Activated CD4-positive, alpha-beta T cell treated with anti-CD3 and anti-CD28 coated beads, Interleukin-2, amount 50 U/mL, for 16 hours (primary cell): ENCODE measurements at regions not wholly inside any gene's neighbourhood (a gene's known extent, or its start where the extent isn't known, plus 50 kb on each side); places are given as distances from the start of the nearest gene placed in this dataset.
"Not testable (repeated sequence)": the region's sequence is repeated elsewhere in the genome, so short reads cannot be mapped to it uniquely, and the experiment has no call there.

Experiments
- DNase-seq: peaks from one replicate; pipeline ENCODE4 v3.0.0-alpha.2; 2020

- not testable (repeated sequence) for DNase-seq
Measured at GRCh38 chr16:29197494-29198100, 208.9 kb downstream of the NPIPB11 start.

DNA sequence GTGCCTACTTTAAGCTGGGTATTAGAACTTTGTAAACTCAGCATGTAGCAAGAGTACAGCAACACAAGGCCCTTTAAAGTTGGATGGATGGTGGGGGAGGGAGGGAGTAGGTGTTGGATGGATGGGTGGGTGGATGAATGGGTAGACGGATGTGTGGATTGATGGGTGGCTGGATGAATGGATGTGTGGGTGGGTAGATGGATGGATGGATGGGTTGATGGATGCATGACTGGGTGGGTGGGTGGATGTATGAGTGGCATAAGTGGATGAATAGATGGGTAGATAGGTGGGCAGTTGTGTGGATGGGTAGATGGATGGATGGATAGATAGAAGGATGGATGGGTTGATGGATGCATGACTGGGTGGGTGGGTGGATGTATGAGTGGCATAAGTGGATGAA is 209.8 kb downstream of the NPIPB11 start:
- DNase-seq, result not testable (repeated sequence)

GRCh38 chr16:29195116-29195872 is 210.4 kb downstream of the LAT start:
- not testable (repeated sequence) for DNase-seq

- DNase-seq, result not testable (repeated sequence)
Measured at GRCh38 chr16:29194185-29194844, 209.5 kb downstream of the LAT start.

GRCh38 chr16:29193634-29194033 is 208.8 kb downstream of the LAT start:
- not testable (repeated sequence) for DNase-seq

GRCh38 chr16:29193248-29193574 is 208.4 kb downstream of the LAT start:
- not testable (repeated sequence) for DNase-seq

DNA sequence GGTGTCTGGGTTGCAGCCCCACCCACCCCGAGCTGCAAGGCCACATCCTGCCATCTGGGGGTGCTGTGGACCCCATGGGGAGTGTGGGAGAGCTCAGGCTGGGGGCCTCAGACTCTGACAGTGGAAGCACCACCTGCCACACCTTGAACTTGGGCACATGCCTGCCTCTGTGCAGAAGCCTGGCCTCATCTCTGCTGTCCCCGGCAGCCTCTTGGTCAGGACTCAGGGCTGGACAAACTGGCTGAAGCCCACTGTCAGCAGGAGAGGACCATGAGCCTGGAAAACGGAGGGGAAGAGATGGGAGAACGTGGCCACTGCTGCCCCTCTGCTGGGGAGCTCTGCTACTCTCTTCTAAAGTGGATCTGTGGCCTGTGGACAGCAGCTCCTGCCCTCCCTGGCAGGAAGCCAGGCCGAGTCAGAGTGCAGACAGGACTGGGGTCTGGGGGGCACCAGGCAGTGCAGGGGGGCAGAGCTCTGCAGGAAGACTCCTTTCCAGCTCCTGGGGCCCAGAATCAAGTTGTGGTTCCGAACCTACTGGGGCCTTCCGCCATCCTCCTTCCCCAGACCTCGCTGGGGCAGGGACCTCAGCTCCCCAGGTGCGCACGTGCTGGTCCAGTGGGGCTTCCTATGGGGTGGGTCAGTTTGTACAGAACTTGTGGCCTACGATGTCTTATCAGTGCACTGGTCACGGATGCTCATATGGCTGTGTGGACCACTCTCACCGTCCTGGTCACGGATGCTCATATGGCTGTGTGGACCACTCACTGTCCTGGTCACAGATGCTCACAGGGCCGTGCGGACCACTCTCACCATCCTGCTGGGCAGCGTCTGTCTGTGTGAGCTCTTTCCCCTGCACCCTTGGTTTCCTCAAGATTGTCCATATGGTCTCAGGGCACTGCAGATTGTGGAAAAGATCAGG is 207.7 kb downstream of the LAT start:
- DNase-seq, result no peak

- DNase-seq, result not testable (repeated sequence)
Measured at GRCh38 chr16:29191636-29192180, 206.9 kb downstream of the LAT start.

DNA sequence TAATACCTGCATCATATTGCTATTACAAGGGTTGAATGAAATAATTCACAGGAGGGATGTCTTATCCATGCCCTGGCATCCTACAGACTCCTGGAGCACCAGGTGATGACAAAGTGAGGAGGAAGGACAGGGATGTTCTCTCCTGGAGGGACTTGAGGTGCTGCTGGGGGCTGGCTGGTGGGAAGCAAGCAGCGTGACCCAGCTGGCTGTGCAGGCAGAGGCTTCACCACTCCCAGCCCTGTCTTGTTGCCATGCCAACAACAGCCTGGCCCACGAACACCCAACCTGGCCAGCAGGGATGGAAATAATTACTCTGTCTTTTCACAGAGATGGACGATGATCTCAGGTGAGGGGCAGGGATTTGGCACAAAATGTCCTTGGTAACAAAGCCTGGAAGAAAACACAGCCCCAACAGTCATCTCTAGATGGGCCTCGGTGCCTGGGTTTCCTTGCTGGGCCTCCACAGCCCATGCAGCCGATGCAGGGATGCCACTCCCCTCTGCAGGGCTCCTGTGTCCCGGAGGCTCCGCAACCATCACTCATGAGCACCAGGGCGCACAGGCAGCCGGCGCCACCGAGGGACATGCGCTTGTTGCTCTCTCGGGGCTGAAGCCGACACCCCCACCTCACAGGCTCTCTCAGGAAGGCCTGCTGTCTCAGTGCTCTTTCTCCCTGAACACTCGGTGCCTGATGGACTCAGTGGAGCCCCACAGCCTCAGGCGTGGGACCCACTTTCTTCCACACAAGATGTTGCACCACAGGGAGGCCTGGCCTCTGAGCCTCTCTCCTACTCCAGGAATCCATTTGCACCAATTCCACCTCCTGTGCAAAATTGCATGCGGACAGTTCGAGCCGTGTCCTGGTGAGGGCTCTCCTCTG is 205.9 kb downstream of the LAT start:
- not testable (repeated sequence) for DNase-seq

DNA sequence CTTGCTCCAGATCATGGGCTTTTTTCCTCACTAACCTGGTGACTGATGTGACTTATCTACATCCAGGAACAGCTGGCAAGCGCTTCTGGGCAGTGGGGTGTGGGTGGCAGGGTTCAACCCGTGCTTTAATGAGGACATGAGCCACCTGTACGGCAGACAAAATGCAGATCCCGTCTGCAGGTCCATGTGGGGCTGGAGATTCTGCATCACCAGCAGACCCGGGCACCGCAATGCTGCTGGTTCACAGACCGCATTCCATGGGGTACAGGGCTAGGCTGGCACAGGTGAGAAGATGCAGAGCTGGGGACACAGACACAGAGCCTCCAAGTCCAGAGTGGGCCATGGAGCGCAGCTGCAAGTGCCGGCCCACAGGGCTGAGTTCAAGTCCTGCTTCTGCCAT is 204.0 kb downstream of the LAT start:
- not testable (repeated sequence) for DNase-seq

DNA sequence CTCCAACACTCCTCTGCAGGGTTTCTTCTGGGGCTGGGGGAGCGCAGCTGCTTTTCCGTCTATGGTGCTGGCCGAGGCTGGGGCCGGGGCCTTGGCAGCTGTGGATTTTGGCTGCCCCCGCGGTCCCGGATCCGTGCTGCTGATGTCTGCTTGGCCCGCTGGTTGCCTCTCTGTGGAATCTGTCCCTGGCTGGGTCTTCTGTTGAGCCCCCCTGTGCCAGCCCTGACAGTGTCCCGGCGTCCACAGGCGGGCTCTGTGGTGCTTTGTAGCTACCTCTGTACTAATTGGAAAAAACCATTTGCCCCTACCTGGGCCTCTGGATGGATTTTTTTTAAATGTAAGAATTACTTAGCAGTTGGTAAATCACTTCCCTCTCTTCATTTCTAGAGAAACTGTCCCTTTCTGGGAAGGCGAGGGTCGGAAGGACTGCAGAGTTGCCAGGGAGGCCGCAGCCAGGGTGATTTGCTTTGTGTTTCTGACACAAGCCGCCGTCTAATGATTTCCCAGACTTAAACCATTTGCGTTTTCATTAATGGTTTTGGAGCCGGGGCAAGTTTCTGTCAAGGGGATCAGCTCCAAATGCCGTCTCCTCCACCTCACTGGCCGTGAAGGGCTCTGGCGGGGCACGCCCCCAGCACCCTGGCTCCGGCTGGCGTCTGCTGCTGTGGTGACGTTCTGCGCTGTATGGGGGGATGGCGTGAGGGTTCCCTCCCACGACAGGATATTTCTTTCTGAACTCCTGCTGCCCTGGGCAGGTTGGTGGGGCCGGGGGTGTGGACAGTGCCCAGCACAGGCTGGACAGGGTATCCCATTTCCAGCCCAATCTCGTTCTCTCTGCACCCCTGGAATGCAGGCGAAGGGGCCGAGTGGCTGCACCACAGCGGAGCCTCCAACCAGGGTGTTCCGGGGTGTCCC is 201.7 kb downstream of the LAT start:
- not testable (repeated sequence) for DNase-seq

- DNase-seq, result not testable (repeated sequence)
Measured at GRCh38 chr16:29185872-29186271, 201.0 kb downstream of the LAT start.

GRCh38 chr16:29184738-29185438 is 200.0 kb downstream of the LAT start:
- DNase-seq, result not testable (repeated sequence)

DNA sequence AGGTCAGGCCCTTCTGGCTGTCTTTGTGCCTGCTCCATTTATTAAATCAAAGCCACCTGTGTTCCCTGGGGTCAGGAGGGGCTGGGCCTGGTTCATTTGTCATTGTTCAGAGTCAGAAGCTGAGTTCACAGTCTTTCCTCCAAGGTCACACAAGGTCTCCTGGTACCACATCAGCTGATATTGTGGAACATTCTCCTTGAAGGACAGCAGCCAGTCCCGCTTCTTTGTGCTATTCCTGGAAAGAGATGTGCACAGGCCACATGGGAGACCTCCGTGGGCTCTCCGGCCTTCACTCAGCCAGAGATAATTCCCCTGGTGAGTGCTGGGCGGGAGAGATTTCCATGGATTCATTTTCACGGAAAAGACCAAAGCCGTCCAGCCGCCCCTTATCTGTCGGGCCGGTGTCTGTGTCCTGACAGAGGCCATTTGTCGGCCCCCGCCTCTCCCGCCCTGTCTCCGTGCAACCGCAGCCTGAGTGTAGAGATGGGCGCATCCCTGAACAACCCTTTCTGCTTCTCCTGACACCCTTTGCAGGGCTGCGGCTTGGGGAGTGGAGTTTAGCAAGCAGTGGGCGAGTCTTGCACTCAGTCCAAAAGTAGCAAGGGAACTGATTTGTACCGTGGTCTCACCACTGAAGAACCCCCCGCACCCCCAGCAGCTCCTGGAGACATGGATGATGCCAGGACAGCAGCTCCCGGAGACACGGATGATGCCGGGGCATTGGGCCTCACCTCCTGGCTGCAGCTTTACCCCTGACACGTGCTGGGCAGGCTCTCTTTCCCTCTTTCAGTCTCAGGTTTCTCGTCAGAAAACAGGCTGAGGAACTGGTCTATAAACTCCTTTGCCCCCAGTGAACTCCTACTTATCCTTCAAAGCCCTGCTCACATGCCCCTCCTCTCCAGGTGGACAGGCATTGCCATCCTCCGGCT is 198.4 kb downstream of the LAT start:
- DNase-seq, result not testable (repeated sequence)

DNA sequence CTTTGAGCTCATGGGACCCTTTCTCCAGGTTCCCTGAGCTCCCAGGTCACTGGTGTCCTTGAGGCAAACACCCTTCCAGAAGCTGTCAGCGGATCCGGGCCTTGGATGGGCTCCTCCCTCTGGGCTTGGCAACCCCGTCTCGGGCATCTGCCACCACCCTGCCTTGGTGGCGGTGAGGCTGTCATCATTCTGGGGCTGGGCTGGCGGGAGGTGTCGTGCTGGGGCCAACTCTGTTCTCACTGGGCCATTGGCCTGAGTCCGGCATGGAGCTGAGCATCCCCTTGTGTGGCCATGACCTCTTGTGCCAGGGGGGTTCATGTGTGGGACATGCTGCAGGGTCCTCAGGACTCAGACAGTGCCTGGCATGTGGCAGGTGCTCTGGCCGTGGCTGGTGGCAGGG is 197.6 kb downstream of the LAT start:
- no peak for DNase-seq

- not testable (repeated sequence) for DNase-seq
Measured at GRCh38 chr16:29181921-29182411, 197.1 kb downstream of the LAT start.

DNA sequence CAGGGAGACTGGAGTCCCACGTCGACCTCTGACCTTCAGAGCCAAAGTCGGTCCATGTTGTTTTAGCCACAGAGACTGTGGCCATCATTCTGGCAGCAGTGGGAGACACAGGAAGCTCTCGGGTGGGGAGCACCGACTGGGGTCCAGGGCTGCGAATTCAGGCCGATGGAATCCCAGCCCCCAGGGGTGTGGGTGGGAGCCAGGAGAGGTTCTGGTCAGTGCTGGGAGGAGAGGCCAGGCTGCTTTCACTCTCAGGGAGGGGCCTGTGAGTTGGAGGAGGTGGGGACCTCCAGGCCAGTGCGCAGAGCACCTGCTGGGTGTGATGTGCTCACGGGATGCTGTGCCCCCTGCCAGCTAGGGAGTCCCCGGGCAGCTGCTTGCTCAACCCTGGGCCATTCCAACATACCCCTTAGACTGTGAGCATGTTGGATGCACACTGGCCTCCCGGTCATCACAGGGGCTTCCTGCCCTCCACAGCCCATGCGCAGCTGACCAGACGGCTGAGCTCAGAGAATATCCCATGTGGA is 196.5 kb downstream of the LAT start:
- not testable (repeated sequence) for DNase-seq

DNA sequence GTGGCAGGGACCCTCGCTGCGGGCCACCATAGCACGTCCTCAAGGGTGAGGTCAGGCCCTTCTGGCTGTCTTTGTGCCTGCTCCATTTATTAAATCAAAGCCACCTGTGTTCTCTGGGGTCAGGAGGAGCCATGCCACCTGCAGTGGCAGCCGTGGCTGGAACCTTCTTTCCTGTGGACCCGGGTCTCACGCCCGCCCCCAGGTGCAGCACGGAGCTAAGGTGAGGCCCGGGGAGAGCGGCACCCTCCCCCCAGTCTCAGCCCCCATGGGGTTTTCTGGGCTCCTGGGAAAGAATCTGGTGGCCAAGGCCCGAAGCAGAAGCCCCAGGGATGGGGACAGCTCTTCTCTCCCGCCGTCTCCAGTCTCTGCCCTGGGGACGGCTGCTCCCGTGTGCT is 195.4 kb downstream of the LAT start:
- not testable (repeated sequence) for DNase-seq
